BE2C (cell line): ENCODE measurements at regions not wholly inside any gene's neighbourhood (a gene's known extent, or its start where the extent isn't known, plus 50 kb on each side); places are given as distances from the start of the nearest gene placed in this dataset.

Experiments used
- DNase-seq: peaks from one replicate; pipeline ENCODE4 v3.0.0-alpha.2; 2020
- H3K27me3 ChIP-seq: fragments of 250-450 bp; sonication (Bioruptor Pico); 2 replicates; pipeline ENCODE4 v1.5.1; 2020; ENCODE audit warnings: mild to moderate bottlenecking
- H3K36me3 ChIP-seq: fragments of 250-450 bp; sonication (Bioruptor Pico); 2 replicates; pipeline ENCODE4 v1.5.1; 2020; ENCODE audit warnings: mild to moderate bottlenecking
- H3K4me1 ChIP-seq: fragments of 250-450 bp; sonication (Bioruptor Pico); 2 replicates; pipeline ENCODE4 v1.5.1; 2020
- H3K4me3 ChIP-seq: 2 replicates; pipeline ENCODE4 v1.5.1; 2011; ENCODE audit warnings: low read depth, low read length
- H3K9me3 ChIP-seq: fragments of 250-450 bp; sonication (Bioruptor Pico); 2 replicates; pipeline ENCODE4 v1.5.1; 2020
- CTCF ChIP-seq: IDR thresholded peaks from 2 replicates; pipeline ENCODE4 v1.5.1; 2012; ENCODE audit warnings: mild to moderate bottlenecking, low read depth, low read length

GRCh38 chr4:77538574-77539157 is 67.0 kb upstream of the CXCL13 start:
- Histone ChIP-seq H3K36me3 (no peaks in the 10 kb centered on the region), H3K4me3 (no peak overlapping the region), H3K4me1 (no peaks in the 10 kb centered on the region), H3K9me3 (no peaks in the 10 kb centered on the region), H3K27me3 (no peaks in the 10 kb centered on the region)
- no peak for DNase-seq
- no peak for TF ChIP-seq CTCF
